HepG2 (cell line): ENCODE measurements at regions not wholly inside any gene's neighbourhood (a gene's known extent, or its start where the extent isn't known, plus 50 kb on each side); places are given as distances from the start of the nearest gene placed in this dataset.
A peak's percentile ranks its signal among the peaks of the same experiment; 100 is the strongest.

Experiments used
- ATF4 ChIP-seq, 2 experiments: fragments of 450-650 bp in 1 of 2; sonication (generic) in 1 of 2; formaldehyde crosslinking; IDR thresholded peaks; 2 replicates each; pipeline versions ENCODE4 v1.5.0 to v1.8.0; 2020 to 2022; ENCODE audit warnings: mild to moderate bottlenecking in 1 of 2, missing genetic modification reagents in 1 of 2
- CREBL2 ChIP-seq: sonication (generic); formaldehyde crosslinking; IDR thresholded peaks from 2 replicates; pipeline ENCODE4 v1.8.1; 2023; ENCODE audit warnings: missing genetic modification reagents, mild to moderate bottlenecking, borderline replicate concordance
- EHMT2 ChIP-seq: fragments of 200-600 bp; sonication (generic); IDR thresholded peaks from 2 replicates; pipeline ENCODE4 v1.7.0; 2017; ENCODE audit warnings: antibody characterized with exemption, low read depth, low read length, borderline replicate concordance
- ELK4 ChIP-seq: sonication (generic); formaldehyde crosslinking; IDR thresholded peaks from 2 replicates; pipeline ENCODE4 v1.9.0; 2021; ENCODE audit warnings: missing genetic modification reagents, borderline replicate concordance
- FOXA3 ChIP-seq: IDR thresholded peaks from 2 replicates; pipeline ENCODE4 v1.6.1; 2016; ENCODE audit warnings: missing genetic modification reagents, missing compliant biosample characterization
- GATAD1 ChIP-seq: IDR thresholded peaks from 2 replicates; pipeline ENCODE4 v1.6.1; 2016; ENCODE audit warnings: missing genetic modification reagents, missing compliant biosample characterization
- GATAD2A ChIP-seq: IDR thresholded peaks from 2 replicates; pipeline ENCODE4 v1.6.1; 2016
- HNF4G ChIP-seq, 2 experiments: sonication (generic) in 1 of 2; formaldehyde crosslinking in 1 of 2; IDR thresholded peaks; 2 replicates each; pipeline versions ENCODE4 v1.4.0 to v1.6.1; 2011 to 2020; ENCODE audit warnings: borderline replicate concordance in 2 of 2, low read depth in 2 of 2, mild to moderate bottlenecking in 2 of 2, low read length in 1 of 2, missing genetic modification reagents in 1 of 2, moderate library complexity in 1 of 2
- KAT8 ChIP-seq: IDR thresholded peaks from 2 replicates; pipeline ENCODE4 v1.6.1; 2016; ENCODE audit warnings: missing genetic modification reagents, missing compliant biosample characterization
- KMT2B ChIP-seq: IDR thresholded peaks from 2 replicates; pipeline ENCODE4 v1.6.1; 2016; ENCODE audit warnings: missing genetic modification reagents, missing compliant biosample characterization
- MED1 ChIP-seq: sonication (generic); formaldehyde crosslinking; IDR thresholded peaks from 2 replicates; pipeline ENCODE4 v1.4.0; 2020; ENCODE audit warnings: missing genetic modification reagents
- NR2C2 ChIP-seq: sonication (generic); formaldehyde crosslinking; IDR thresholded peaks from 2 replicates; pipeline ENCODE4 v1.4.0; 2020; ENCODE audit warnings: missing genetic modification reagents, mild to moderate bottlenecking, moderate library complexity, borderline replicate concordance
- NR2F2 ChIP-seq: IDR thresholded peaks from 2 replicates; pipeline ENCODE4 v1.6.1; 2012; ENCODE audit warnings: low read depth, inconsistent platforms, borderline replicate concordance
- NRL ChIP-seq: sonication (generic); formaldehyde crosslinking; IDR thresholded peaks from 2 replicates; pipeline ENCODE4 v1.5.0; 2020; ENCODE audit warnings: missing genetic modification reagents, mild to moderate bottlenecking, moderate library complexity, borderline replicate concordance
- PHF8 ChIP-seq: sonication (generic); formaldehyde crosslinking; IDR thresholded peaks from 2 replicates; pipeline ENCODE4 v1.5.0; 2020; ENCODE audit warnings: missing genetic modification reagents
- POGZ ChIP-seq: sonication (generic); formaldehyde crosslinking; IDR thresholded peaks from 2 replicates; pipeline ENCODE4 v1.4.0; 2020; ENCODE audit warnings: mild to moderate bottlenecking, missing genetic modification reagents
- POLR2AphosphoS5 ChIP-seq: IDR thresholded peaks from 2 replicates; pipeline ENCODE4 v1.6.1; 2012; ENCODE audit warnings: low read depth, low read length
- RBM22 ChIP-seq: fragments of 200-400 bp; formaldehyde crosslinking; optimal IDR thresholded peaks from 2 replicates; pipeline ENCODE3; 2017; ENCODE audit warnings: mild to moderate bottlenecking, low read length, moderate library complexity
- SIX4 ChIP-seq: sonication (generic); formaldehyde crosslinking; IDR thresholded peaks from 2 replicates; pipeline ENCODE4 v1.4.0; 2020; ENCODE audit warnings: missing genetic modification reagents
- SP140L ChIP-seq: sonication (generic); formaldehyde crosslinking; IDR thresholded peaks from 2 replicates; pipeline ENCODE4 v1.4.0; 2020; ENCODE audit warnings: missing genetic modification reagents, borderline replicate concordance
- TAF1 ChIP-seq: sonication (generic); formaldehyde crosslinking; IDR thresholded peaks from 2 replicates; pipeline ENCODE4 v1.4.0; 2020; ENCODE audit warnings: missing genetic modification reagents
- ZBTB3 ChIP-seq: sonication (generic); formaldehyde crosslinking; IDR thresholded peaks from 2 replicates; pipeline ENCODE4 v1.4.0; 2020; ENCODE audit warnings: low read depth, mild to moderate bottlenecking, moderate library complexity, missing genetic modification reagents, borderline replicate concordance
- ZFY ChIP-seq: sonication (generic); formaldehyde crosslinking; IDR thresholded peaks from 2 replicates; pipeline ENCODE4 v1.4.0; 2020; ENCODE audit warnings: missing genetic modification reagents
- ZKSCAN1 ChIP-seq: fragments of 150-350 bp; IDR thresholded peaks from 2 replicates; pipeline ENCODE4 v1.6.1; 2014; ENCODE audit warnings: low read length
- ZMYM3 ChIP-seq: sonication (generic); formaldehyde crosslinking; IDR thresholded peaks from 2 replicates; pipeline ENCODE4 v1.5.1; 2020; ENCODE audit warnings: mild to moderate bottlenecking, missing genetic modification reagents
- ZNF3 ChIP-seq: IDR thresholded peaks from 2 replicates; pipeline ENCODE4 v1.7.0; 2017; ENCODE audit warnings: inconsistent platforms
- ZNF614 ChIP-seq: IDR thresholded peaks from 2 replicates; pipeline ENCODE4 v1.6.1; 2018; ENCODE audit warnings: missing biosample characterization, missing genetic modification reagents, inconsistent platforms, borderline replicate concordance

- TF ChIP-seq NR2C2 (CRISPR knock-in tag) (peak; percentile 94), SP140L (CRISPR knock-in tag) (0 out of 2 replicates have a peak, but pooled peaks have one; percentile 58), ZBTB3 (CRISPR knock-in tag) (no peak), ZFY (CRISPR knock-in tag) (peak; percentile 56), MED1 (CRISPR knock-in tag) (peak; percentile 53; the same call in 1 of the 2 replicates), CREBL2 (CRISPR knock-in tag) (no peak), NRL (CRISPR knock-in tag) (no peak), ZNF3 (CRISPR knock-in tag) (no peak), HNF4G (IDR thresholded peaks at IDR 0.05; ENCODE audit: borderline replicate concordance, low read depth, low read length) (peak; percentile 55; the same call in 1 of the 2 replicates), HNF4G (CRISPR knock-in tag; IDR thresholded peaks at IDR 0.05; ENCODE audit: borderline replicate concordance, low read depth) (no peak), NR2F2 (peak; percentile 74; the same call in 1 of the 2 replicates), KMT2B (no peak), PHF8 (CRISPR knock-in tag) (peak; percentile 41; the same call in 1 of the 2 replicates), EHMT2 (peak; percentile 63; the same call in 1 of the 2 replicates), ZNF614 (CRISPR knock-in tag) (0 out of 2 replicates have a peak, but pooled peaks have one; percentile 65), RBM22 (no peak), ZMYM3 (CRISPR knock-in tag) (no peak), ATF4 (CRISPR knock-in tag; IDR thresholded peaks at IDR 0.05) (peak in 1 of 2 experiments; percentile 78; a peak in 2 of 4 replicates), KAT8 (CRISPR knock-in tag) (peak; percentile 42; the same call in 1 of the 2 replicates), POGZ (peak; percentile 60; the same call in 1 of the 2 replicates), GATAD1 (CRISPR knock-in tag) (peak; percentile 14; the same call in 1 of the 2 replicates), FOXA3 (CRISPR knock-in tag) (0 out of 2 replicates have a peak, but pooled peaks have one; percentile 10), POLR2AphosphoS5 (0 out of 2 replicates have a peak, but pooled peaks have one; percentile 32), GATAD2A (CRISPR knock-in tag) (peak; percentile 52; the same call in 1 of the 2 replicates), ZKSCAN1 (no peak), ELK4 (CRISPR knock-in tag) (no peak), TAF1 (CRISPR knock-in tag) (peak; percentile 35; the same call in 1 of the 2 replicates), SIX4 (CRISPR knock-in tag) (0 out of 2 replicates have a peak, but pooled peaks have one; percentile 41)
These were observed 84.2 kb upstream of the CTNNB1 start (continued) for GRCh38 chr3:41115069-41115468.
